IPS-NIHi7 (cell line): ENCODE measurements at regions not wholly inside any gene's neighbourhood (a gene's known extent, or its start where the extent isn't known, plus 50 kb on each side); places are given as distances from the start of the nearest gene placed in this dataset.
"Not testable (repeated sequence)": the region's sequence is repeated elsewhere in the genome, so short reads cannot be mapped to it uniquely, and the experiment has no call there.

Experiments used
- DNase-seq: peaks from one replicate; pipeline ENCODE4 v3.0.0; 2012; ENCODE audit warnings: mixed read lengths; ENCODE audit errors: extremely low spot score

GRCh38 chr7:23887660-23888059 is 177.6 kb downstream of the STK31 start:
- DNase-seq, result no peak

- no peak for DNase-seq
These were observed 178.9 kb downstream of the STK31 start for GRCh38 chr7:23888958-23889357.

GRCh38 chr7:23889566-23889965 is 179.5 kb downstream of the STK31 start:
- no peak for DNase-seq

- no peak for DNase-seq
These were observed 182.0 kb downstream of the STK31 start for GRCh38 chr7:23892019-23892418.

GRCh38 chr7:23893176-23893941 is 183.3 kb downstream of the STK31 start:
- DNase-seq, result no peak

GRCh38 chr7:23893942-23894891 is 184.2 kb downstream of the STK31 start:
- DNase-seq, result no peak

- DNase-seq, result no peak
These were observed 185.0 kb downstream of the STK31 start for GRCh38 chr7:23894892-23895569.

- no peak for DNase-seq
These were observed 185.7 kb downstream of the STK31 start for GRCh38 chr7:23895666-23896096.

- no peak for DNase-seq
These were observed 188.6 kb downstream of the STK31 start for GRCh38 chr7:23898619-23899018.

- DNase-seq, result not testable (repeated sequence)
These were observed 194.9 kb downstream of the STK31 start for GRCh38 chr7:23904901-23905300.

- no peak for DNase-seq
These were observed 197.0 kb downstream of the STK31 start for GRCh38 chr7:23907012-23907411.

- DNase-seq, result no peak
These were observed 199.4 kb downstream of the STK31 start for GRCh38 chr7:23909426-23909825.

GRCh38 chr7:23912065-23912464 is 202.0 kb downstream of the STK31 start:
- DNase-seq, result no peak

- DNase-seq, result no peak
These were observed 203.0 kb downstream of the STK31 start for GRCh38 chr7:23913016-23913415.

GRCh38 chr7:23915236-23915635 is 205.2 kb downstream of the STK31 start:
- no peak for DNase-seq

GRCh38 chr7:23918286-23918685 is 208.3 kb downstream of the STK31 start:
- no peak for DNase-seq

GRCh38 chr7:23918856-23919255 is 208.8 kb downstream of the STK31 start:
- DNase-seq, result peak; percentile 50

GRCh38 chr7:23925088-23925487 is 215.1 kb downstream of the STK31 start:
- DNase-seq, result no peak

GRCh38 chr7:23927709-23928417 is 217.8 kb downstream of the STK31 start:
- DNase-seq, result no peak

- DNase-seq, result no peak
These were observed 218.4 kb downstream of the STK31 start for GRCh38 chr7:23928418-23928775.

- no peak for DNase-seq
These were observed 220.3 kb downstream of the STK31 start for GRCh38 chr7:23930312-23930711.

GRCh38 chr7:23931633-23932032 is 221.6 kb downstream of the STK31 start:
- DNase-seq, result no peak
